Cardiac septum (tissue), 1 donor: ENCODE measurements at regions not wholly inside any gene's neighbourhood (a gene's known extent, or its start where the extent isn't known, plus 50 kb on each side); places are given as distances from the start of the nearest gene placed in this dataset.
"Not testable (repeated sequence)": the region's sequence is repeated elsewhere in the genome, so short reads cannot be mapped to it uniquely, and the experiment has no call there.

Source experiments
- DNase-seq: peaks from one replicate; pipeline ENCODE4 v3.0.0-alpha.2; 2020; ENCODE audit warnings: low spot score
- intact Hi-C: fragments of 100-400 bp; cut with DNase I; formaldehyde crosslinking; loops from one replicate; pipeline ENCODE4 v1.14.0; 2022
- donor health status: DM: no; HTN: no; CAD: no.

DNA sequence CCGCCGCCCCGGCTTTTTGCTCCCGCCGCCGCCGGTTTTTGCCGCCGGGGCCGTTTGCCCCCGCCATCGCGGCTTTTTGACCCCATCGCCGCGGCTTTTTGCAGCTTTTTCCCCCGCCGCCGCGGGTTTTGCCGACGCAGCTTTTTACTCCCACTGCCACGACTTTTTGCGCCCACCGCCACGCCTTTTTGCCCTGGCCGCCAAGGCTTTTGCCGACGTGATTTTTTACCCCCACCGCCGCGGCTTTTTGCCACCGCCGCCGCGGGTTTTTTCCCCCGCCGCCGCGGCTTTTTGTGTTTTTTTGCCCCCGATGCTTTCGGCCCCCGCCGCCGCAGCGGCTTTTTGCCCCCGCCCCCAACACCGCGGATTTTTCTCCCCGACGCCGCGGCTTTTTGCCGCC, 5001.9 kb upstream of the OR11H1 start:
- intact Hi-C loops, DNase-seq: not testable (repeated sequence)

DNA sequence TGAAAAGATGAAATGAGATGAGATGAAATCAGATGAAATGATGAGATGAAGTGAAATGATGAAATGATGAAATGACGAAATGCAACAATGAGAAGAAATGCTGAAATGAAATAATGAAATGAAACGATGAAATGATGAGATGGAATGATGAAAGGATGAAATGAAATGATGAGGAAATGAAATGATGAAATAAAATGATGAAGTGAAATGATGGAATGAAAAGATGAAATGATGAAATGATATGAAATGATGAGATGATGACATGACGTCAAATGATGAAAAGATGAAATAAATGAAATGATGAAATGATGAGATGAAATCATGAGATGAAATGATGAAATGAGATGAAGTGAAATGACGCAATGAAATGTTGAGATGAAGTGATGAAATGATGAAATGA, 4996.9 kb upstream of the OR11H1 start:
- intact Hi-C loops, DNase-seq: not testable (repeated sequence)

DNA sequence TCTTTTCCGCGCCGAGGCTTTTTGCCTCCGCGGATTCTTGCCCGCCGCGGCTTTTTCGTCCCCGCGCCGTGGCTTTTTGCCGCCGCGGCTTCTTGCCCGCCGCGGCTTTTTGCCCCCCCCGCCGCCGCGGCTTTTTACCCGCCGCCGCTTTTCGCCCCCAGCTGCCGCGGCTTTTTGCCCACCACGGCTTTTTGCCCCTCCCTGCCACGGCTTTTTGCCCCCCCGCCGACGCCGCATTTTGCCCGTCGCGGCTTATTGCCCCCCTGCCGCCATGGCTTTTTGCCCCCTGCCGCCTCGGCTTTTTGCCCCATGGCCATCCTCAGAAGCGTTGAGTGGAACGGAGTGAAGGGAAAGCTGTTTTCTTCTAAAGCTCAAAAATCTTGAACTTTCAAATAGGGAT, 4955.5 kb upstream of the OR11H1 start:
- DNase-seq = not testable (repeated sequence)

DNA sequence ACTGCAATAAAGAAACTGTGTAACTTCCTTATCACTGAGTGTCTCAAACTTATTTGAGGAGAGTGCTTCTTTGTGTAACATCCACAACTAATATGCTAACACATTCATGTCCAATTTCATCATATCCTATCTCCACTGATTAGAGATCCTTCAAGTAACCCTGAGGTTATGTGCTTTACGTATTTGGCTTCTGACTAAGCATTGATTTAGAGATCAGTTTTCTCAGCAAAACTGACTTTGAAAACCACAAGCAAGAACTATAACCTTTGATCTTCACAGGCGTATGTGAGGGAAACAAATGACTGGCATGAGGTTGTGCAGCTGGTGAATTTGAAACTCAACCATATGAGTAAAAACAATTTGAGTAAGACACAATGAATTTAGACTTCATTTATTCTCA, 4926.9 kb upstream of the OR11H1 start:
- not testable (repeated sequence) for DNase-seq

More for the DNA sequence above, 4955.5 kb upstream of the OR11H1 start:
- intact Hi-C loops = not testable (repeated sequence)

GRCh38 chr22:10631961-10632360, 4896.0 kb upstream of the OR11H1 start:
- intact Hi-C loops, DNase-seq: not testable (repeated sequence)

More for the DNA sequence above, 4926.9 kb upstream of the OR11H1 start:
- intact Hi-C loops = not testable (repeated sequence)

- DNase-seq = not testable (repeated sequence)
Observed at GRCh38 chr22:10635341-10635740, 4892.7 kb upstream of the OR11H1 start.

DNA sequence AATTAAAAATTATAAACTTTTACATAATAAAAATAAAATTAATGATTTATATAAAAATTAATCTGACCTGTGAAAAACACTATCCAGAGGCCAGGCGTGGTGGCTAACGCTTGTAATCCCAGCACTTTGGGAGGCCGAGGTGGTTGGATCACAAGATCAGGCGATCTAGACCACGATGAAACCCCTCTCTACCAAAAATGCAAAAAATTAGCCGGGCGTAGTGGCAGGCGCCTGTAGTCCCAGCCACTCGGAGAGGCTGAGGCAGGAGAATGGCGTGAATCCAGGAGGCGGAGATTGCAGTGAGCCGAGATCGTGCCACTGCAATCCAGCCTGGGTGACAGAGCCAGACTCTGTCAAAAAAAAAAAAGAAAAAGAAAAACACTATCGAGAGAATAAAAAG, 4865.2 kb upstream of the OR11H1 start:
- DNase-seq, intact Hi-C loops: not testable (repeated sequence)

More at GRCh38 chr22:10635341-10635740, 4892.7 kb upstream of the OR11H1 start:
- intact Hi-C loops = not testable (repeated sequence)

DNA sequence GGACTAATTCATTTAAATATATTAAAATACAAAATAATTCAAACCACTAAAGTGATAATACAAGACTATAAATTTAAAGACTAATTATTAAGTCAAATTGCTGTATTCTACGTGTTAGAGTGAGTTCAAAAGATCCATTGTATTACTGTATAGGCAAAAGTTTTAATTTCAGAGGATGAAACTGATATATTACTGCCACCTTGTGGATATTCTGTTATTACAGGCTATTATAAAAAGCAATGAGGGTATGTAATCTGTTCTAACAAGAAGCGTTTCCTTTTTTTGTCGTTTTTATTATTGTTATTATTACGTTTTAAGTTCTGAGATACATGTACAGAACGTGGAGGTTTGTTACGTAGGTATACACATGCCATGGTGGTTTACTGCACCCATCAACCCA, 4854.9 kb upstream of the OR11H1 start:
- intact Hi-C loops = not testable (repeated sequence)

DNA sequence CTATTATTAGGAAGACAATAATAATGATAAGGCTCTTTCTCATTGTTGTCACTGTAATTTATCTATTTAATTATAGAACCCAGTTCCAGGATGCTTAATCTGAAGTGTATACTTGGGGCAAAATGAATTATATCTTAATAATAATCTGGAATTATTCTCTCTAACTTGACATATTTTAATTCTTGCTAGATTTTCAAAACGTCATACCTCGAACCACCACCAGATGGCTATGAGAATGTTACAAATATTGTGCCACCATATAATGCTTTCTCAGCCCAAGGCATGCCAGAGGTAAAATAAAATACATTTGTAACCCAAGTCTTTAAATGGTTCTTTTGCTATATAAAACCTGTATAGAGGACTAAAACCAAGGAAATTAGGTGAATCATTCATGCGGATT, 4849.3 kb upstream of the OR11H1 start:
- DNase-seq, intact Hi-C loops: not testable (repeated sequence)

More for the DNA sequence above, 4854.9 kb upstream of the OR11H1 start:
- not testable (repeated sequence) for DNase-seq

DNA sequence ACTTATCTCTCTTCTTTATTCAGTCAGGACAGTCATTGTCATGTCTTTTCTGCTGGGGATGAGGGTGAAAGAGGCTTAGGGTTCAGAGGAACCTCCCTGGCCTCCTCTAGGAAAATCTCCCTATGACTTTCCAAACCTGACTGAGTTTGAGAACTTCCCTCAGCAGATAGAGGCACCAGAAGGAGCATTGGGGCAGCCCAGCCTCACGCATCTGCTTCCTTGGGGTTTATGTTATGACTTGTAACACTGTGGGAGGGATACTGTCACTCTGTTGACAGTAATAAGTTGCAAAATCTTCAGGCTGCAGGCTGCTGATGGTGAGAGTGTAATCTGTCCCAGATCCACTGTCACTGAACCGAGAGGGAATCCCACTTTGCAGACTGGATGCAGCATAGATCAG, 4842.6 kb upstream of the OR11H1 start:
- intact Hi-C loops = not testable (repeated sequence)
- peak; percentile 19 for DNase-seq

- intact Hi-C loops = not testable (repeated sequence)
- DNase-seq = peak; percentile 68
Observed at GRCh38 chr22:10687256-10687655, 4840.7 kb upstream of the OR11H1 start.

GRCh38 chr22:10698836-10699235, 4829.2 kb upstream of the OR11H1 start:
- intact Hi-C loops, DNase-seq: not testable (repeated sequence)

GRCh38 chr22:10699301-10700097, 4828.5 kb upstream of the OR11H1 start:
- DNase-seq, intact Hi-C loops: not testable (repeated sequence)

- DNase-seq, intact Hi-C loops: not testable (repeated sequence)
Observed at GRCh38 chr22:10708175-10708574, 4819.8 kb upstream of the OR11H1 start.

DNA sequence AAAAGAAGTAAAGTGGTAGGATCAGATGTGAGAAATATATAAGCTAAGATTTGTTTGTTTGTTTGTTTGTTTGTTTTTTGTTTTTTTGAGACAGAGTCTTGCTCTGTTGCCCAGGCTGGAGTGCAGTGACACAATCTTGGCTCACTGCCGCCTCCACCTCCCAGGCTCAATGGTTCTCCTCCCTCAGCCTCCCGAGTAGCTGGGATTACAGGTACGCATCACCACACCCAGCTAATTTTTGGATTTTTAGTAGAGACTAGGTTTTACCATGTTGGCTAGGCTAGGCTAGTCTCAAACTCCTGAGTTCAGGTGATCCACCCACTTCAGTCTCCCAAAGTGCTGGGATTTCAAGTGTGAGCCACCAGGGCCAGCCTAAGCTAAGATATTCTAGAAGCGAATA, 4817.1 kb upstream of the OR11H1 start:
- intact Hi-C loops, DNase-seq: not testable (repeated sequence)

DNA sequence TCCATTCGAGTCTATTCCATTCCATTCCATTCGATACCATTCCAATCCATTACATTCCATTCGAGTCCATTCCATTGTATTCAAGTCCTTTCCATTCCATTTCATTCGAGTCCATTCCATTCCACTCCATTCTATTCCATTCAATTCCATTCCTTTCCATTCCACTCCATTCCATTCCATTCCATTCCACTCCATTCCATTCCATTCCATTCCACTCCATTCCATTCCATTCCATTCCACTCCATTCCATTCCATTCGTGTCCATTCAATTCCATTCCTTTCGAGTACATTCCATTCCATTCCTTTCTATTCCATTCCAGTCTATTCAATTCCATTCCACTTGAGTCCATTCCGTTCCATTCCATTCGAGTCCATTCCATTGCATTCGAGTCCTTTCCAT, 4805.2 kb upstream of the OR11H1 start:
- DNase-seq, intact Hi-C loops: not testable (repeated sequence)

- intact Hi-C loops, DNase-seq: not testable (repeated sequence)
Observed at GRCh38 chr22:10723966-10724365, 4804.0 kb upstream of the OR11H1 start.

DNA sequence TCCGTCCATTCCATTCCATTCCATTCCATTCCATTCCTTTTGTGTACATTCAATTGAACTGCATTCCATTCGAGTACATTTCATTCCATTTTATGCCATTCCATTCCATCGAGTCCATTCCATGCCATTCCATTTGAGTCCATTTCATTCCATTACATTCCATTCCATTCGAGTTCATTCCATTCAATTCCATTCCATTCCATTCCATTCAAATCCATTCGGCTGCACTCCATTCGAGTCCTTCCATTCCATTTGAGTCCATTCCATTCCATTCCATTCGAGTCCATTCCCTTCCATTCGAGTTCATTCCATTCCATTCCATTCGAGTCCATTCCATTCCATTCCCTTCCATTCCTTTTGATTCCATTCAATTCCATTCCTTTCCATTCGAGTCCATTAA, 4800.6 kb upstream of the OR11H1 start:
- DNase-seq = no peak
- intact Hi-C loops = no loop called here

DNA sequence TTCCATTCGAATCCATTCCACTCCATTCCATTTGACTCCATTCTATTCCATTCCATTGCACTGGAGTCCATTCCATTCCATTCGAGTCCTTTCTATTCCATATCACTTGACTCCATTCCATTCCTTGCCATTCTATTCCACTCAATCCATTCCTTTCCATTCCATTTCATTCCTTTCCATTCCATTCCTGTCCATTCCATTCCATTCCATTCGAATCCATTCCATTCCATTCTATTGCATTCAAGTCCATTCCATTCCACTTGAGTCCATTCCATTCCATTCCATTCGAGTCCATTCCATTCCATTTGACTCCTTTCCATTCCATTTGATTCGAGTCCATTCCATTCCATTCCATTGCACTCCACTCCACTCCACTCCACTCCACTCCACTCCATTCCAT, 4798.0 kb upstream of the OR11H1 start:
- DNase-seq, intact Hi-C loops: not testable (repeated sequence)

DNA sequence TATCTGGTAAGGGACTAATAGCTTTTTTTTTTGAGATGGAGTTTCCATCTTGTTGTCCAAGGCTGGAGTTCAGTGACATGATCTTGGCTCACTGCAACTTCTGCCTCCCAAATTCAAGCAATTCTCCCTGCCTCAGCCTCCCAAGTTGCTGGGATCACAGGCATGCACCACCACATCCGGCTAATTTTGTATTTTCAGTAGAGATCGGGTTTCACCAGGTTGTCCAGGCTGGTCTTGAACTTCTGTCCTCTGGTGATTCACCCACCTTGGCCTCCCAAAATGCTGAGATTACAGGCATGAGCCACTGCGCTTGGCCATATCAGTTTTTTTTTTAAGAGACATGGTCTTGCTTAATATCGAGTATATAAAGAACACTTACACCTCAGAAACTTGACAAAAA, 4797.3 kb upstream of the OR11H1 start:
- DNase-seq, intact Hi-C loops: not testable (repeated sequence)
